ENCODE measurements at regions not wholly inside any gene's neighbourhood (a gene's known extent, or its start where the extent isn't known, plus 50 kb on each side); places are given as distances from the start of the nearest gene placed in this dataset.

DNA sequence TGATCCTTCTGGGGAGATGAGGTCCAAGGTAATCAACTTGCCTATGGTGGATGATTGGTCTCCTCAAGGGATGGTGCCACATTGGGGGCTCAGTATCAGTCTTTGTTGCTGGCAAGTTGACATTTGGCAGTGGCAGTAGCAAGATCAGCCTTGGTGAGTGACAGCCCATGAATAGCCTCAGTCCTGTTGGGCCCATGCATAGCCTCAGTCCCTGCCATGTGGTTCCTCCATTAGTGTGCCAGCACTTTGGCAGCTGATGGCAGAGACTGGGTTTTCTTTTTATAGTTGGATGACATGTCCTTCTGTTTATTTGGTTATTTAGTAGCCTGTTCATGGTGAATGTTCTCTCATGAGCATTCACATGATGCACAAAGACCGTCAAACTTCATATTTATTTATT lies 179.6 kb downstream of the CBLN1 start:
- intact Hi-C loops (cut with DNase I): no loop called here
- TF ChIP-seq POLR2A (IDR thresholded peaks at IDR 0.05) (no peak), CTCF (IDR thresholded peaks at IDR 0.05) (no peak)
- 46 to 65% (median 53%) methylated on average over 1 of the region's 1 CpG for WGBS, 4 donors

DNA sequence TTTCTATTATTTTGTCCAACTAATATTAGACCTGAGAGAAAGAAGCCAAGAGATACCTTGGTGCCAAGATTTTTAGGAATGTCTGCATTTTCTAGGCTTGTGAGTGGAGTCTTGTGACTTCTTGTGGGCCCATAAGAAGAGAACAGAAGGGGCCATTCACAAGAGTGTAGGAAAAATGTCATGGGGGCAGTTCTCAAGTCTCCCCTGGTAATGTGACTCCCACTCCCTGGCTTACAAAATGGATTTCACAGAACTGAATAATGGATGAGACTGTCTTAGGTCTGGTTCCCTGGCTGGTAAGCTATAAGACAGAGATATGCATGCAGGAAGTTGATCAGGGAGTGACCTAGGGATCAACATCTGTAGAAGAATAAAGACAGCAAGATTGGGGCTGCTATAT lies 181.3 kb downstream of the CBLN1 start:
- intact Hi-C loops (cut with DNase I): no loop called here
- no peak overlapping the region for H3K27ac ChIP-seq
- DNase-seq: no peak
- peaks cover 0 to 5% (median 0%) of the 10 kb centered on the region in 12 donors for H3K9me3 ChIP-seq
- TF ChIP-seq CTCF (IDR thresholded peaks at IDR 0.05) (no peak), POLR2A (IDR thresholded peaks at IDR 0.05) (no peak)
- H3K36me3 ChIP-seq: no peaks in the 10 kb centered on the region
- no peak for ATAC-seq
- H3K4me3 ChIP-seq: no peak overlapping the region
- H3K4me1 ChIP-seq: peaks cover 0 to 10% (median 0%) of the 10 kb centered on the region in 12 donors
- H3K27me3 ChIP-seq: no peaks in the 10 kb centered on the region

More for the DNA sequence above, 179.6 kb downstream of the CBLN1 start:
- Histone ChIP-seq H3K27ac (no peak overlapping the region), H3K27me3 (no peaks in the 10 kb centered on the region), H3K9me3 (peaks cover 0 to 5% (median 0%) of the 10 kb centered on the region in 12 donors), H3K4me1 (peaks cover 0 to 8% (median 0%) of the 10 kb centered on the region in 12 donors), H3K36me3 (no peaks in the 10 kb centered on the region), H3K4me3 (no peak overlapping the region)
- DNase-seq (peak in 1 of 5 donors; percentile 28), ATAC-seq (peak in 3 of 4 donors; percentile 39 to 63 (median 54))

DNA sequence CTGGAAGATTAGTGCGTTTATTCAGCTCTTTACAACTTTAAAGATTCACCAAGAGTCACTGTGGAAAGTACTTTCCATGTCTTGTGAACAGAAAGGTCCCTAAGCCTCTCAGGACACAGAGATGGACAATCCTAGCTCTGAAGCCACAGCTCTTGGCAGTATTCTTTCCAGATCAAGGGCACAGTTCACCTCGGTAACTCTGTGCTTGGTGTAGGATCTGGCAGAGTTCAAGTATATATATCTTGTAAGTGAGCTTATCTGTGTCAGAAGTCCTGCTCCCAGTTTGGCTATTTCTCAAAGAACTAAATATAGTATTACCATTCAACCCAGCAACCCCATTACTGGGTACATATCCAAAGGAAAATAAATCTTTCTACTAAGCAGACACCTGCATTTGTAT lies 183.7 kb downstream of the CBLN1 start:
- WGBS, 4 donors: 27 to 60% (median 56%) methylated on average over 2 of the region's 2 CpGs
- peaks cover 0 to 5% (median 0%) of the 10 kb centered on the region in 12 donors for H3K9me3 ChIP-seq
- intact Hi-C loops (cut with DNase I): no loop called here
- H3K27me3 ChIP-seq: no peaks in the 10 kb centered on the region
- no peaks in the 10 kb centered on the region for H3K36me3 ChIP-seq
- peaks cover 0 to 10% (median 0%) of the 10 kb centered on the region in 12 donors for H3K4me1 ChIP-seq
- no peak overlapping the region for H3K4me3 ChIP-seq
- peak overlapping the region in 4 of 12 donors; percentile 19 to 60 (median 51) for H3K27ac ChIP-seq
- ATAC-seq (peak; percentile 87 to 98 (median 92)), DNase-seq (no peak)
- TF ChIP-seq CTCF (IDR thresholded peaks at IDR 0.05) (no peak), POLR2A (IDR thresholded peaks at IDR 0.05) (no peak)

- Histone ChIP-seq H3K9me3 (peaks cover 0 to 5% (median 0%) of the 10 kb centered on the region in 12 donors), H3K4me1 (peaks cover 0 to 10% (median 0%) of the 10 kb centered on the region in 12 donors), H3K36me3 (no peaks in the 10 kb centered on the region), H3K4me3 (no peak overlapping the region), H3K27me3 (no peaks in the 10 kb centered on the region), H3K27ac (no peak overlapping the region)
- TF ChIP-seq CTCF (IDR thresholded peaks at IDR 0.05): no peak
- no peak for TF ChIP-seq POLR2A (IDR thresholded peaks at IDR 0.05)
- 75 to 82% (median 77%) methylated on average over 7 of the region's 7 CpGs for WGBS, 4 donors
- DNase-seq (no peak), ATAC-seq (no peak)
- intact Hi-C loops (cut with DNase I): no loop called here
These were observed 185.3 kb downstream of the CBLN1 start for GRCh38 chr16:49096176-49096945.
